ENCODE measurements at regions not wholly inside any gene's neighbourhood (a gene's known extent, or its start where the extent isn't known, plus 50 kb on each side); places are given as distances from the start of the nearest gene placed in this dataset.

DNA sequence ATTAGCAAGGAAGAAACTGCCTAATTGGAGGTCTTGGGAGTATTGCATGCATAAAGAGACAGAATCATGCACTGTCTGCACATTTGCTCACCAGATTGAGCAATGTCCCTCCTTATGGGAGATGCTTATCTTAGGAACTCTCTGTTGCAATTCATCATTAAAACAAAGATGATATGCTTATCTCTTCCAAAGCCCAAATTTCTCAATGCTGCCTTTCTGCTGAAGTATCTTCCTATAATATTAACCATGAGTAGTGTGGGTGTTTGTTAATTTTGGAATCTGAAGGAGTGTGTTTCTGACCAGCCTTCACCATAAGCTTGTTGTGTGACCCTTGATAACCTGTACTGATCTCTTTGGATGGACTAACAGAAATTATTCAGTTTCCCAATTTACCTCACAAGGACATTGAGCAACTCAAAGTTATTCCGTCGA lies 1257.6 kb upstream of the FLRT2 start:
- no peak for TF ChIP-seq POLR2A (IDR thresholded peaks at IDR 0.05; ENCODE audit: low read depth, low read length)
- TF ChIP-seq POLR2AphosphoS5 (IDR thresholded peaks at IDR 0.05; ENCODE audit: low read depth, low read length) = no peak
